ENCODE measurements at regions not wholly inside any gene's neighbourhood (a gene's known extent, or its start where the extent isn't known, plus 50 kb on each side); places are given as distances from the start of the nearest gene placed in this dataset.

DNA sequence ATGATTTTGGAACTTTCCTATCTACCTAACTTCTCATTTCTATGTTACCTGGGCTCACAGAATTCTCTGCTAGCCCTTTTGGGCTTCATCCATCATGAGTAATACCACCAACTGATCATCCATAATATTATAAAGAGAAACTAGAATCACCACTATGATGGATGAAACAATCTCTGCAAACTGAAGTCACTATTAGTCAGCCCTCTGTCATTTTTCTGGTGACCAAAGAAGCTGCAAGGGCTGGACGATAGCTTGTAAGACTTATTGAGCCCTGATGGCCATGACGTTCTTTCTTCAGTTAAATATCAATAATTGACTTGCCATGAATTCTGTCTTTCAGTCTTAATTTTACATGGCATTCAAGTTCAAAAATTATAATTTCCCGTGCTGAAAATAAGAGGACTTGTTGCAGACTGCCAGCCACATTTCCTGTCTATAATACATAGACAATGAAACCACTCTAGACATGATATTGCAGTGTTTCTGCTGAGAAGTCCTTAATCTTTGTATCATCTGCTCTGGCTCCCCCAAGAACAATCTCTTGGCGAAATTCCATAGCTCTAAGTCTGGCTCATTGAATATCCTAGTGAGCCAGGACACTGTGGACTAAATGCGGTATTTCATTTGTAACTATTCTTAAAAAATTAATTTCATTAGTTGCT is 655.0 kb upstream of the CAMK1G start:
- Mint-ChIP-seq H3K9me3 (peaks cover 3 to 18% of the 10 kb centered on the region in 2 donors), H3K36me3 (no peaks in the 10 kb centered on the region), H3K27ac (no peak overlapping the region)
- DNase-seq (ENCODE audit: low spot score in 2 of 2) = no peak
- no peak for ATAC-seq

DNA sequence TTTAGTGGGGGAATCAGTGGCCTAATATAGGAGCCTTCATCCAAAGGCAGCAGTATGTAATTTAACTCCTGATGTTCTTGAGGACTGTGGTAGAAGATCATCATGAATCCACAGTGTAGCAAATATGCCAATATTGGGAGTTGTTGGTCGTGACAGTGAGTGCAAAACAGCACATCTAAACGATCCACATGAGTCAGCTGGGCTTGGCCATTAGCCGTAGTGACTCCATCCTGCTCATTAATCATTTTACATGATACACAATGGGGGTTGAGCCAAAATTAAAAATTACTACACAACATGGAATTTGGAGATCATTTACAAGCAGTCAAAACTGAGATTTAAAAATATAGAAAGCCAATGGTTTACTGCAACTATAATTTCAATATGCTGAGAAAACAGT is 653.9 kb upstream of the CAMK1G start:
- Mint-ChIP-seq H3K36me3 (no peaks in the 10 kb centered on the region), H3K9me3 (peaks cover 0 to 23% of the 10 kb centered on the region in 2 donors), H3K27ac (no peak overlapping the region)
- no peak for ATAC-seq
- no peak for DNase-seq (ENCODE audit: low spot score in 2 of 2)

DNA sequence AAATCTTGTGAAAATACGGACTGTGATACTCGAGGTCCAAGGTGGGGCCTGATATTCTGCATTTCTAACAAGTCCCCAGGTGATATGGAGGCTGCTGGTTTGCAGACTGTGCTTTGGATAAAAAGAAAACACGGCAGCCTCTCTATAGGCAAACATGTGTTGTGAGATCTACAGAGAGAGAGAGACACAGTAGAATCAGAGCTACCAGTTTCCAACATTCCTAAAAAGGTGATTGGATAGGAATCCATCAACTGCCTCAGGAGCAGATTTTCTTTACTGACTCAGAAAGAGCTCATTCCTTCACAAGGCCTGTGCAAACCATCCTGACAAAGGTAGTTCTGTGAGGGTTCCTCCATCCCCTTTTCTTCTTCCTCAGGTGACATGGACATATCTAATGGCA is 651.6 kb upstream of the CAMK1G start:
- DNase-seq (ENCODE audit: low spot score in 2 of 2) = no peak
- Mint-ChIP-seq H3K27ac (no peak overlapping the region), H3K9me3 (peaks cover 0 to 15% of the 10 kb centered on the region in 2 donors), H3K36me3 (no peaks in the 10 kb centered on the region)
- no peak for ATAC-seq

DNA sequence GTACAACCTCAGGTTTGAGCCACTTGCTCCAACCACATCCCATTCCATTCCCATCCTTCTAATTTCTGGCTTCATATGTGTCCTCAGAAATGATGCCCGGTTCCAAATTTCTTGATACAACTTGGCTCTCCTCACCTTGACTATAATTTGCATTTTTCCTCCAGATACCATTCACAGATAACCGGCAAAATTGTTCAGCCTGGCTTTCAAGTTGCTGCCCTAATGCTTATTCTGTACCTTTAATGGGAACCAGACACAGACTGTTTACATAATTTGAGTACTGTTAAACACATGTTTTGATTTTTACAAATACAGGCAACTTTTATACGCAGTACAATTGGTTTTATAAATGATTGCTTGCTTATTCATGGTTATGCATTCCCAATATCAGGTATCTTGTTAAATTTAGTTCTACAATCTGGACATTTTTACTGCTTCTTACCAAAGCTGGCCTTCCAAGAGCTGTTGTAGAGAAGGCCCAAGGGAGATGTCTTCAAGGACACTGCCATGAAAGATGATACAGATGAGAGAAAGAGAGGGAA is 649.5 kb upstream of the CAMK1G start:
- no peak for DNase-seq (ENCODE audit: low spot score in 2 of 2)
- H3K9me3 Mint-ChIP-seq = peaks cover 3 to 15% of the 10 kb centered on the region in 2 donors

DNA sequence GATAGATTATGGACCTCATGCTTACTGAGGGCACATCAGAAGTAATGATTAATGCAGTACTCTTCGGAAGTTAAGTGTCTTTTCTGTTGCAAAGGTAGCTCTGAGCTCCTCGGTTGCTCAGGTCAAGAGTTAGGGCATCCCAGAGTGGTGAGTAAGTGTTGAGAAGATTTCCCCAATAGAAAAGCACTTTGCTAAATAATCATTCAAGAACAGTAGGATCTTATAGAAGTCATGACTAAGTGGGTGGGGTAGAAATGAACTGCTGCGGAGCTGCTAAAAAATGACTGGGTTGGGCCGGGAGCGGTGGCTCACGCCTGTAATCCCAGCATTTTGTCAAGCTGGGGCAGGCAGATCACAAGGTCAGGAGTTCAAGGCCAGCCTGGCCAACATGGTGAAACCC is 648.6 kb upstream of the CAMK1G start:
- Mint-ChIP-seq H3K9me3 (peaks cover 3 to 15% of the 10 kb centered on the region in 2 donors), H3K27ac (no peak overlapping the region), H3K36me3 (no peaks in the 10 kb centered on the region)
- ATAC-seq (no peak), DNase-seq (ENCODE audit: low spot score in 2 of 2) (no peak)

More for the DNA sequence above, 649.5 kb upstream of the CAMK1G start:
- no peak overlapping the region for H3K27ac Mint-ChIP-seq
- H3K36me3 Mint-ChIP-seq = no peaks in the 10 kb centered on the region
- ATAC-seq = no peak

DNA sequence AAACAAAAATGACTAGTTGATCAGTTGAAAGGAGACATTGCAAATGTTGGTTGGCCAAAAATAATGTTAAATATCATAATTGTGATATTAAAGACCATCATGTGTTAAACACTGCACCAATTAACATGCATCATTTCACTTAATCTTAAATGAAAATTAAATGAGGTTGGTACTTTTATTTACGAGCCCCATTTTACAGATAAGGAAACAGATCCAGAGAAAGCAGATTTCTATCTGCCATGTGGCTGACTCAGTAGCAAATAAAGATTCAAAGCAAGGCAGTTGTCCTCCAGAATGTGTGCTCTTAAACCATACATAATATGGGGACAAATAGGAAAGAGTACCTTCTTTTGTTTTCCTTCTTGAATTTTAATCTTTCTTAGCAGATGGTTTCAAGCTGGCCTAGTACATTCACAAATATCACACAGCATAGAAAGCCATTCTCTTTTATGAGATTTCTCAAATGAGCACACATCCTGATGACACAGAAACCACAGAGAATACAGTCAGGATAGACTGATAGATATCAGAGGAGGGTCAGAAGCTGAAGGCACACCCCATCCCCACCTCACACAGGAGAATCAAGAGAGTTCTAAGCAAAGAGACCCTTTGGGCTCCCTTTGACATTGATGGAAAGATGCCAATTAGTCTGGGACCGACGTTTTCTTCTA is 647.9 kb upstream of the CAMK1G start:
- peaks cover 3 to 15% of the 10 kb centered on the region in 2 donors for H3K9me3 Mint-ChIP-seq
- DNase-seq (ENCODE audit: low spot score in 2 of 2) (no peak), ATAC-seq (no peak)
- H3K27ac Mint-ChIP-seq = no peak overlapping the region
- H3K36me3 Mint-ChIP-seq = no peaks in the 10 kb centered on the region

DNA sequence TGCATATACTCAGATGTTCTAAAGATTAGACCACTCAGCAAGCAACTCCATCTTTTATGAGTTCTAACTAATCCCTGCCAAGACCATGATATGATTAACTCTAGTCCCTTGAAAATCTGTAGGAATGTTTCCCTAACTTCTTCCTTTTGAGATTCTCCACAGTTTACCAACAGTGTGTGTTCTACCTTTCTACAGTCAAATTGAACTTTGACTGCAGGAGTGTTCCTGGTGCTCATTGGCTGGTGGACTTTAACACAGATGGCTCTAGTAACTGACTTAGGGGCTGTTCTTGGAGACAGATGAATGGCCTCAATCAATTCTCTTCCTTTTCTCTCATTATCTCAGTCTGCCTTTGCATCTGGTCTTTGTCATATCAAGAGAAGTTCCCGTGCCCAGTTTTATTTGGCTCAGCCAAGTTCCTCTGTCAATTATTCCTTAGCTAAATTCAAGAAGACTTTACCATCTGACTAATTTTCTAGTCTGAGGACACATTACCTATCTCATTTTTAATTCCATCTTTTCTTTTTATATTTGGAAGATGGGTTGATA is 643.9 kb upstream of the CAMK1G start:
- ATAC-seq (no peak), DNase-seq (ENCODE audit: low spot score in 2 of 2) (no peak)
- no peaks in the 10 kb centered on the region for H3K36me3 Mint-ChIP-seq
- H3K9me3 Mint-ChIP-seq = peaks cover 3 to 8% of the 10 kb centered on the region in 2 donors
- no peak overlapping the region for H3K27ac Mint-ChIP-seq

DNA sequence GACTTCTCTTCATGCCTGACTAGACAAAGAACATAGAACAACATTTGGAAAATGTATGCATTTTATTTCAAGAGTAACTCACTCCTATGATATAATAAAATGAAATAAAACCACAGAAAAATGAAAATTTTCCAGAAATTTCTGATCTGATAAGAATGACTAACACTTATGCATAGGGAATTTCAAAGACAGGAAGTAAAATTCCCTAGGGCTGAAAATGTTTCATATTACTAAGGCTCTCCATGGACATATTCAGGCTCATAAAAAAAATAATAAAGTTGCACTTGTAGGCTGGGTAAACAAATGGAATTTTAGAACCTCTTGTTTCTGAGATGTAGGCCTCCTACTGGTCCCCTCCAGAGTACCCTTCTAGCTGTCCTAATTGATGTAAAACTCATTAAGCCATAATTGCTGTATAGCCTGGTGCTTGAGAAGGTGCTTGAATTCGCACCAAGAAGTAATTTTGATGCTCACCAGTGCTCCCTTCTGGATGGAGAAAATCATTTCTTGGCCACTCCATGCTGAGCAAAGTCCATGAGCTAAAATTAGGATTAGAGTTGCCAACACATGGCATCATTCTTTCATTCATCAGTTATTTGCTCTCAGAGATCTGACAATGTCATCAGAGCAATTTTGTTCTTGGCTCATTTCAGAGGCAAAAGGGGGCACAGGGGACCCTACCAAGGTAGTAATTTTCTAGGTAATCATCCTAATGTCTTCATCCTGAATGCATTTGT is 641.0 kb upstream of the CAMK1G start:
- no peak overlapping the region for H3K27ac Mint-ChIP-seq

DNA sequence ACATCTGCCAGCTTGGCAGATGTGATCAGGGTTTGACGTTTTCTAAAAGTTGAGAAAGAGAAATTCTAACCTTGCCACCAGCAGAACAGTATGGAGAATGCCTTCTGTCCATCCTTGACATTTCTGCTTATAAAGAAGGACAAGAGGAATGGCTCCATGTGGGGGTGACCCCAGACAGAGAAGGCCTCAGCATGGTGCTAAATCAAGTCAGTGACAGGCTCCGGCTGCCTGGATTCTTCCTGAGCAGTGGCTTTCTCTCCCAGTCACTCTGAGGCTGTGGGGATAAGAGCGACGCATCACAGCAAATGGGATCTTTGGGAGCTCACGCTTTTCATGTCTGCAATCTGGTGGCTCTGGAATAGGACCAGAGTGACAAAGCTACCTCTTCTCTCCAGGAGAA is 640.2 kb upstream of the CAMK1G start:
- Mint-ChIP-seq H3K36me3 (no peaks in the 10 kb centered on the region), H3K27ac (no peak overlapping the region), H3K9me3 (peaks cover under 1 to 8% of the 10 kb centered on the region in 2 donors)
- DNase-seq (ENCODE audit: low spot score in 2 of 2) (no peak), ATAC-seq (no peak)

More for the DNA sequence above, 641.0 kb upstream of the CAMK1G start:
- Mint-ChIP-seq H3K9me3 (peaks cover 3 to 8% of the 10 kb centered on the region in 2 donors), H3K36me3 (no peaks in the 10 kb centered on the region)
- DNase-seq (ENCODE audit: low spot score in 2 of 2) (no peak), ATAC-seq (no peak)

DNA sequence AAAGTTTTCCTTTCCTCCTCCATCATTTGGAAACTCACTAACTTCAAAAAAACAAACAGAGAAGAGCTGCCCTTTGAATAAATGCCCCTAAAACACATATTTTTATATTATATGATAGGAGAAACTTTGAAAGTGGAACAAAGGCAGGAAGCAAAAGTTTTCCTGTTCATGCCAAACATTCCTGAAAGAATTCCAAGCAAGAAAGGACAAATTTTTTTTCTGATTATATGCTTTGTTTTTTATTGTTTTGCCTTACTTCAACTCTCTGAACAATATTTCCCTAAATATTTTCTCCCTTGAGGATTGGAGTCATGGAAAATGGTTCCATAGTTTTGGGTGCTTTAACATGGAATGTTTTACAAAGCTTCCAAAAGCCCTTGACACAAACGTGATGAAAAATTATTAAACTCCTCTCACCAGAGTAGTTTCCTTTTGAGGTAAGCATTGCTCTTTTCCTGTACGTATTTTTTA is 638.5 kb upstream of the CAMK1G start:
- H3K9me3 Mint-ChIP-seq = peaks cover 0 to 8% of the 10 kb centered on the region in 2 donors
- H3K36me3 Mint-ChIP-seq = no peaks in the 10 kb centered on the region
- no peak overlapping the region for H3K27ac Mint-ChIP-seq

DNA sequence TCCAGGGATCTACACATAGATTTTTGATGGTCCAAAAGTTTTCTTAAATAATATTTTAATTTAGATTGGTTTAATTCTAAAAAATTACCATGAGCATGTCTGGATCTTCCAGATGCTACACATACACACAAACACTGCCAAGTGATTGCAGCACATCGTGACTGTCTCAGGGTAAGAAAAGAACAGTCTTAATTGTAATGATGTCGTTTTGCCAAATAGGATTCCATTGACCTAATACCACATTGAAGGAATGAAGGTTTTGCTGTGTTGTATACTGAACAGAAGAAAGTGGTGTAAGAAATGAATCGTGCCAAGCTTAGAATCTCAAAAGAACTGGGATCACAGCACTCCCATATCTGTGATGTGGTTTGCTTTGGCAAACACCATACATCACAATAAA is 633.3 kb upstream of the CAMK1G start:
- H3K27ac Mint-ChIP-seq = no peak overlapping the region
- ATAC-seq = no peak
- DNase-seq (ENCODE audit: low spot score in 2 of 2) = no peak
- H3K36me3 Mint-ChIP-seq = no peaks in the 10 kb centered on the region
- peaks cover 0 to 8% of the 10 kb centered on the region in 2 donors for H3K9me3 Mint-ChIP-seq

More for the DNA sequence above, 638.5 kb upstream of the CAMK1G start:
- ATAC-seq = no peak
- no peak for DNase-seq (ENCODE audit: low spot score in 2 of 2)

DNA sequence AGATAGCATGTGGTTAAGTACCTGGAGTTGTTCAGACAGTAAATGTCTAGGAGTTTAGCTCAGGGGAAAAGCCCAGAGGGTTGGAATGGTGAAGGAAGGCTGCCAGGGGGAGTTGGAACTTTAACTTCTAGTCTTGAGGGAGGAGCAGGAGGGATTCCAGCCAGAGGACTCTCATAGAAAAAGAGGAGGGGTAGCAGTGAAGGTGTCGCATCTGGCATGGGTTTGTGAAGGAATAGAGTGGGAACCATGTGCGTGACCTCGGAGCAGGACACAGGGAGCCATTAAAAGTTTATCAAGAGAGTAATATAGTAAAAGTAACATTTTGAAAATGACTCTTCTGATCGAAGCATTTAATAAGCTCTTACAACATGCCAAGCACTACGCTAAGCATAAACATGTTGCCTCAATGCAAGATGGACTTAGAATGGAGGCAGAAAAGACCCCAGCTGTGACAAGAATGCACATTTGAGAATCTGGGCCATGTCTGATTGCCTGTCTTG is 632.4 kb upstream of the CAMK1G start:
- ATAC-seq = no peak
- Mint-ChIP-seq H3K9me3 (peaks cover 2 to 11% of the 10 kb centered on the region in 2 donors), H3K36me3 (no peaks in the 10 kb centered on the region), H3K27ac (no peak overlapping the region)
- no peak for DNase-seq (ENCODE audit: low spot score in 2 of 2)

DNA sequence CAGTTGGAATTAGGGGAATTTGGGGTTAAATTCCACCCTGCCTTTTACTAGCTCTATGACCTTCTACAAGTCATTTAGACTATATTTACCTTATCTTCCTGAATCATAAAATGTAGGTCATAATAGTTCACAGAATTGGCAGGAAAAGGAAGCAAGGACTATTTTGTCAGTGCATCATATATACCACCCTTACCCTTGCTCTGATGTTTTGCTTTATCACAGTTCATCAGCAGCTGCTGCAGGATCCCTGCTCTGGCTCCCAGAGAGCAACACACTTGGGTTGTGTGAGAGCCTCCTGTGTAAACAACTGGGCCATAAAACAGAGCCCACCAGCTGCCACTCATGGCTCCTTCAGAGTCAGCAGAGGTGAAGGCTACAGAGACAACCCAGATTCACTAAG is 631.6 kb upstream of the CAMK1G start:
- Mint-ChIP-seq H3K9me3 (peaks cover 9 to 15% of the 10 kb centered on the region in 2 donors), H3K36me3 (no peaks in the 10 kb centered on the region), H3K27ac (no peak overlapping the region)
- no peak for DNase-seq (ENCODE audit: low spot score in 2 of 2)
- no peak for ATAC-seq

DNA sequence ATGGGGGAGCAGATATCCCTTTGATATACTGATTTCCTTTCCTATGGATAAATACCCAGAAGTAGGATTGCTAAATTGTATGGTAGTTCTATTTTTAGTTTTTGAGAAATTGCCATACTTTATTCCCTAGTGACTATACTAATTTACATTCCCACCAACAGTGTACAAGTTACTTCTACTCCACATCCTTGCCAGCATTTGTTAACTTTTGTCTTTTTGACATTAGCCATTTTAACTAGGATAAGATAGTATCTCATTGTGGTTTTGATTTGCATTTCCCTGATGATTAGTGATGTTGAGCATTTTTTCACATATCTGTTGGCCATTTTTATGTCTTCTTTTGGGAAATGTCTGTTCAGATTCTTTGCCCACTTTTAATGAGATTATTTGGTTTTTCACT is 620.6 kb upstream of the CAMK1G start:
- Mint-ChIP-seq H3K27ac (no peak overlapping the region), H3K9me3 (peaks cover 11 to 15% of the 10 kb centered on the region in 2 donors), H3K36me3 (peaks cover 0 to 8% of the 10 kb centered on the region in 2 donors)
- DNase-seq (ENCODE audit: low spot score in 2 of 2) = no peak
- no peak for ATAC-seq

DNA sequence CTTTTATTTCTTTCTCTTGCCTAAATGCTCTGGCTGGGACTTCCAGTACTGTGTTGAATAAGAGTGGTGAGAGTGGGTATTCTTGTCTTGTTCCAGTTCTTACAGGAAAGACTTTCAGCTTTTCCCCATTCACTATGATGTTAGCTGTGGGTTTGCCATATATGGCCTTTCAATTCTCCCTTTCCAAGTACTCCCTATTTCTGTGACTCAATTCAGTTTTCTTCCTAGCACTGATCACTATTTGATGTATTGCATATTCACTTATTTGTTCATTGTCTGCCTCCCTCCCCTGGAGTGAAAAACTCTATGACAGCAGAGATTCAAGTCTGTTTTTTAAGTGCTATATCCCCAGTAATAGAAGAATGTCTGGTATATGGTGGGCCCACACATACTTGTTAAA is 618.2 kb upstream of the CAMK1G start:
- peaks cover 0 to 4% of the 10 kb centered on the region in 2 donors for H3K36me3 Mint-ChIP-seq
- ATAC-seq (no peak), DNase-seq (ENCODE audit: low spot score in 2 of 2) (no peak)
- H3K9me3 Mint-ChIP-seq = peaks cover 5 to 8% of the 10 kb centered on the region in 2 donors
- H3K27ac Mint-ChIP-seq = no peak overlapping the region

DNA sequence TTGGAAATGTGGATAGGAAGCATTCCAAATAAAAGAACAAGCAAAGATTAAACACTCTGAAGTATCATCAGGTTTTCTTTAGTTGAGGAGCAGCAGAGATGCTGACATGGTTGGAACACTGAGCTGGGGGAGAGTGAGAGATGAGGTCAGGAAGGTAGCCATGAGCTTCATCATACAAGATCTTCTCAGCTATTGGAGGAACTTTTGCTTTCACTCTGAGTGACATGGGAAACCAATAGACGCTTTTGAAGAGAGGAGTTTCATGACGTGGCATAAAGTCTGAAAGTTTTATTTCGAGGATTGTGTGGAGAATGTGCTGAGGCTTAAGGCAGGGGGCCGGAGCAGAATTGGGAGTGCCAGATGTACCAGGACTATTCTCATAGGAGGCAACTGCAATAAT is 616.2 kb upstream of the CAMK1G start:
- DNase-seq (ENCODE audit: low spot score in 2 of 2) (no peak), ATAC-seq (no peak)
- Mint-ChIP-seq H3K27ac (no peak overlapping the region), H3K36me3 (peaks cover 0 to 4% of the 10 kb centered on the region in 2 donors), H3K9me3 (peaks cover 0 to 5% of the 10 kb centered on the region in 2 donors)

DNA sequence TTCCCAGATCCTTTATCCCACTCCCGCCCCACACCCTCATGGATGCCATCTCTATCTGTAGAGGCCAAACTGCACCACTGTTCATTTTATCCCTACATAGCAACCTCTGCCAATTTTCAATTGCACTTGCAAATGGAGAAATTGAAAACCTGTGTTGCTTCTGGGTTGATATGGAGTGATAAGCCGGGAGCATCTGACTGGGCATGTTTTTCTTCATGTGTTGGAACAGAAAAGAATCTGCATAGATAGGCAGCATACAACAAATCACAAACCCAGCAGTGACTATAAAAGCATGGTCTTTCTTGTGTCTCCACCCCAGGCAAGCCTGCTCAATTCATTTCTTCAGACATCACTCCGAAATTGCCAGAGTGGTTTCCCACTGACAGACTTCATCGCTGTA is 608.8 kb upstream of the CAMK1G start:
- no peak overlapping the region for H3K27ac Mint-ChIP-seq
- H3K36me3 Mint-ChIP-seq = peaks cover 0 to 4% of the 10 kb centered on the region in 2 donors
- no peaks in the 10 kb centered on the region for H3K9me3 Mint-ChIP-seq
- ATAC-seq (no peak), DNase-seq (ENCODE audit: low spot score in 2 of 2) (no peak)

All from activated naive CD4-positive, alpha-beta T cell treated with anti-CD3 and anti-CD28 coated beads, Interleukin-2, amount 50 U/mL, for 72 hours (primary cell).